H9 (cell line): ENCODE measurements at regions not wholly inside any gene's neighbourhood (a gene's known extent, or its start where the extent isn't known, plus 50 kb on each side); places are given as distances from the start of the nearest gene placed in this dataset.

Experiments used
- DNase-seq: peaks from one replicate; pipeline ENCODE4 v3.0.0-alpha.2; 2017
- H2AFZ ChIP-seq: one replicate; pipeline ENCODE4 v1.6.1; 2013; ENCODE audit warnings: mild to moderate bottlenecking, low read length, control low read depth, moderate library complexity
- H2AK5ac ChIP-seq: 2 replicates; pipeline ENCODE4 v1.6.1; 2013; ENCODE audit warnings: low read length, control low read depth, mixed read lengths; ENCODE audit not compliant: insufficient read length
- H2BK120ac ChIP-seq: one replicate; pipeline ENCODE4 v1.6.1; 2013; ENCODE audit warnings: low read depth, mild to moderate bottlenecking, low read length, control low read depth, inconsistent platforms; ENCODE audit not compliant: poor library complexity, severe bottlenecking
- H2BK12ac ChIP-seq: 2 replicates; pipeline ENCODE4 v1.6.1; 2013; ENCODE audit warnings: low read length, control low read depth, mixed read lengths, low read depth; ENCODE audit not compliant: insufficient read length
- H2BK15ac ChIP-seq: 2 replicates; pipeline ENCODE4 v1.6.1; 2013; ENCODE audit warnings: low read depth, low read length, control low read depth
- H2BK20ac ChIP-seq: one replicate; pipeline ENCODE4 v1.6.1; 2013; ENCODE audit warnings: low read depth, mild to moderate bottlenecking, low read length, control low read depth, inconsistent platforms; ENCODE audit not compliant: poor library complexity, severe bottlenecking
- H2BK5ac ChIP-seq: 2 replicates; pipeline ENCODE4 v1.6.1; 2013; ENCODE audit warnings: low read length, control low read depth, mixed read lengths; ENCODE audit not compliant: insufficient read length
- H3K14ac ChIP-seq: 2 replicates; pipeline ENCODE4 v1.6.1; 2013; ENCODE audit warnings: low read length, control low read depth; ENCODE audit not compliant: insufficient read depth
- H3K18ac ChIP-seq: 2 replicates; pipeline ENCODE4 v1.6.1; 2013; ENCODE audit warnings: low read depth, mild to moderate bottlenecking, mixed read lengths, low read length, control low read depth; ENCODE audit not compliant: insufficient read length
- H3K23ac ChIP-seq: 2 replicates; pipeline ENCODE4 v1.6.1; 2013; ENCODE audit warnings: low read length, control low read depth, mixed read lengths, low read depth; ENCODE audit not compliant: insufficient read length
- H3K23me2 ChIP-seq: 2 replicates; pipeline ENCODE4 v1.6.1; 2013; ENCODE audit warnings: low read depth, mild to moderate bottlenecking, mixed read lengths, low read length, control low read depth; ENCODE audit not compliant: insufficient read length, poor library complexity, severe bottlenecking
- H3K27ac ChIP-seq: 2 replicates; pipeline ENCODE4 v1.5.1; 2013; ENCODE audit warnings: low read length, control low read depth, mixed read lengths, low read depth; ENCODE audit not compliant: insufficient read length
- H3K27me3 ChIP-seq: 2 replicates; pipeline ENCODE4 v1.6.1; 2013; ENCODE audit warnings: low read length, control low read depth, inconsistent platforms; ENCODE audit not compliant: insufficient read depth
- H3K4ac ChIP-seq: 2 replicates; pipeline ENCODE4 v1.6.1; 2013; ENCODE audit warnings: low read depth, mild to moderate bottlenecking, control low read depth, inconsistent platforms, low read length, moderate library complexity
- H3K4me1 ChIP-seq: 2 replicates; pipeline ENCODE4 v1.6.1; 2013; ENCODE audit warnings: low read length, control low read depth, inconsistent platforms; ENCODE audit not compliant: insufficient read depth
- H3K4me2 ChIP-seq: 2 replicates; pipeline ENCODE4 v1.6.1; 2013; ENCODE audit warnings: low read length, control low read depth, mixed read lengths; ENCODE audit not compliant: insufficient read length, insufficient read depth
- H3K56ac ChIP-seq: 2 replicates; pipeline ENCODE4 v1.6.1; 2013; ENCODE audit warnings: low read depth, mild to moderate bottlenecking, mixed read lengths, low read length, control low read depth; ENCODE audit not compliant: insufficient read length
- H3K79me1 ChIP-seq: 2 replicates; pipeline ENCODE4 v1.6.1; 2013; ENCODE audit warnings: low read depth, mild to moderate bottlenecking, moderate library complexity, low read length, control low read depth, inconsistent platforms; ENCODE audit not compliant: insufficient read depth, poor library complexity, severe bottlenecking
- H3K79me2 ChIP-seq: 2 replicates; pipeline ENCODE4 v1.6.1; 2013; ENCODE audit warnings: low read length, control low read depth, inconsistent platforms; ENCODE audit not compliant: insufficient read depth
- H3K9ac ChIP-seq: 2 replicates; pipeline ENCODE4 v1.6.1; 2013; ENCODE audit warnings: low read length, control low read depth, mixed read lengths; ENCODE audit not compliant: insufficient read length; ENCODE audit errors: extremely low read depth
- H3K9me3 ChIP-seq: one replicate; pipeline ENCODE4 v1.6.1; 2013; ENCODE audit warnings: low read depth, low read length, inconsistent platforms; ENCODE audit not compliant: control insufficient read depth
- H3T11ph ChIP-seq: one replicate; pipeline ENCODE4 v1.6.1; 2013; ENCODE audit warnings: mild to moderate bottlenecking, low read length, control low read depth, inconsistent platforms
- H4K20me1 ChIP-seq: one replicate; pipeline ENCODE4 v1.6.1; 2013; ENCODE audit not compliant: control insufficient read depth, insufficient read length, insufficient read depth
- H4K5ac ChIP-seq: 2 replicates; pipeline ENCODE4 v1.6.1; 2013; ENCODE audit warnings: low read depth, mild to moderate bottlenecking, mixed read lengths, low read length, control low read depth; ENCODE audit not compliant: insufficient read length
- H4K8ac ChIP-seq: replicated peaks from 2 replicates; pipeline ENCODE4 v1.6.1; 2013; ENCODE audit warnings: low read length, control low read depth, mixed read lengths, low read depth; ENCODE audit not compliant: insufficient read length
- H4K91ac ChIP-seq: 2 replicates; pipeline ENCODE4 v1.6.1; 2013; ENCODE audit warnings: low read depth, mild to moderate bottlenecking, moderate library complexity, mixed read lengths, low read length, control low read depth; ENCODE audit not compliant: insufficient read length
- H3K27ac Mint-ChIP-seq, 3 experiments: 2 replicates in 2 of 3; 3 replicates in 1 of 3; pipeline ENCODE4 v1.8.0; 2020 to 2021; ENCODE audit warnings: mixed read lengths in 3 of 3, mild to moderate bottlenecking in 1 of 3, moderate library complexity in 1 of 3
- H3K27me3 Mint-ChIP-seq: 2 replicates; pipeline ENCODE4 v1.8.0; 2021; ENCODE audit warnings: low read depth, mild to moderate bottlenecking, moderate library complexity, mixed read lengths
- H3K36me3 Mint-ChIP-seq, 3 experiments: 2 replicates in 2 of 3; 3 replicates in 1 of 3; pipeline ENCODE4 v1.8.0; 2020 to 2021; ENCODE audit warnings: low read depth in 3 of 3, mixed read lengths in 3 of 3; ENCODE audit not compliant: insufficient read depth in 1 of 3
- H3K4me1 Mint-ChIP-seq, 2 experiments: 2 replicates each; pipeline ENCODE4 v1.8.0; 2020; ENCODE audit warnings: mixed read lengths in 2 of 2
- H3K4me3 Mint-ChIP-seq, 2 experiments: 2 replicates in 1 of 2; 3 replicates in 1 of 2; pipeline ENCODE4 v1.8.0; 2020 to 2021; ENCODE audit warnings: mild to moderate bottlenecking in 2 of 2, mixed read lengths in 2 of 2, moderate library complexity in 1 of 2
- H3K9me3 Mint-ChIP-seq, 2 experiments: 2 replicates in 1 of 2; 3 replicates in 1 of 2; pipeline ENCODE4 v1.8.0; 2020; ENCODE audit warnings: mild to moderate bottlenecking in 2 of 2, mixed read lengths in 2 of 2, moderate library complexity in 1 of 2
- WGBS: extraction: QIAGEN DNeasy Blood & Tissue Kit; methylation state at CpG from one replicate; pipeline ENCODE4 v1.1.7; 2013; ENCODE audit warnings: missing lambda C conversion rate, low lambda C conversion rate, mixed read lengths; ENCODE audit not compliant: insufficient read length; ENCODE audit errors: extremely low coverage; 5-methylcytosine and 5-hydroxymethylcytosine counted together
- TF ChIP-seq, protein P1 (sequence below): fragments of 200-600 bp; sonication (generic); conservative IDR thresholded peaks from 3 replicates; pipeline ENCODE4 v1.8.0; 2021; ENCODE audit warnings: antibody characterized with exemption, mild to moderate bottlenecking

- H3K4me1 Mint-ChIP-seq, result peaks cover 13% of the 10 kb centered on the region in 2 experiments
- Histone ChIP-seq H3K56ac (no peak overlapping the region), H3K79me2 (no peaks in the 10 kb centered on the region), H2BK20ac (no peak overlapping the region), H3K14ac (no peak overlapping the region), H3K9me3 (no peaks in the 10 kb centered on the region), H4K91ac (no peak overlapping the region), H3K4me1 (no peaks in the 10 kb centered on the region), H4K5ac (no peak overlapping the region), H3K23ac (no peak overlapping the region), H2BK15ac (no peak overlapping the region), H3K4me2 (no peak overlapping the region), H3T11ph (no peak overlapping the region), H4K20me1 (no peaks in the 10 kb centered on the region), H3K9ac (no peak overlapping the region), H3K79me1 (no peaks in the 10 kb centered on the region), H3K27me3 (no peaks in the 10 kb centered on the region), H3K4ac (no peak overlapping the region), H2BK12ac (no peak overlapping the region), H3K27ac (no peak overlapping the region), H3K23me2 (no peaks in the 10 kb centered on the region), H2AK5ac (no peak overlapping the region), H2BK120ac (no peak overlapping the region), H2BK5ac (no peak overlapping the region), H4K8ac (no peak overlapping the region), H2AFZ (no peak overlapping the region), H3K18ac (no peak overlapping the region)
- no peak overlapping the region for H3K4me3 Mint-ChIP-seq
- TF ChIP-seq, protein P1, sequence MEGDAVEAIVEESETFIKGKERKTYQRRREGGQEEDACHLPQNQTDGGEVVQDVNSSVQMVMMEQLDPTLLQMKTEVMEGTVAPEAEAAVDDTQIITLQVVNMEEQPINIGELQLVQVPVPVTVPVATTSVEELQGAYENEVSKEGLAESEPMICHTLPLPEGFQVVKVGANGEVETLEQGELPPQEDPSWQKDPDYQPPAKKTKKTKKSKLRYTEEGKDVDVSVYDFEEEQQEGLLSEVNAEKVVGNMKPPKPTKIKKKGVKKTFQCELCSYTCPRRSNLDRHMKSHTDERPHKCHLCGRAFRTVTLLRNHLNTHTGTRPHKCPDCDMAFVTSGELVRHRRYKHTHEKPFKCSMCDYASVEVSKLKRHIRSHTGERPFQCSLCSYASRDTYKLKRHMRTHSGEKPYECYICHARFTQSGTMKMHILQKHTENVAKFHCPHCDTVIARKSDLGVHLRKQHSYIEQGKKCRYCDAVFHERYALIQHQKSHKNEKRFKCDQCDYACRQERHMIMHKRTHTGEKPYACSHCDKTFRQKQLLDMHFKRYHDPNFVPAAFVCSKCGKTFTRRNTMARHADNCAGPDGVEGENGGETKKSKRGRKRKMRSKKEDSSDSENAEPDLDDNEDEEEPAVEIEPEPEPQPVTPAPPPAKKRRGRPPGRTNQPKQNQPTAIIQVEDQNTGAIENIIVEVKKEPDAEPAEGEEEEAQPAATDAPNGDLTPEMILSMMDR, result no peak
- no peaks in the 10 kb centered on the region; a peak in 1 of 5 replicates for H3K9me3 Mint-ChIP-seq
- DNase-seq, result no peak
- peaks cover 0 to 3% (median 0%) of the 10 kb centered on the region in 3 experiments; a peak in 1 of 7 replicates for H3K36me3 Mint-ChIP-seq
- no CpG with 5 or more reads among the region's 2 CpGs for WGBS
- H3K27ac Mint-ChIP-seq, result no peak overlapping the region
- no peaks in the 10 kb centered on the region for H3K27me3 Mint-ChIP-seq
Measured at GRCh38 chr4:182018691-182019090, 224.5 kb upstream of the TENM3 start.
